Osteoblast (primary cell): ENCODE measurements at regions not wholly inside any gene's neighbourhood (a gene's known extent, or its start where the extent isn't known, plus 50 kb on each side); places are given as distances from the start of the nearest gene placed in this dataset.

Experiments
- DNase-seq: peaks from one replicate; pipeline ENCODE4 v3.0.0; 2011; ENCODE audit warnings: low spot score, mixed read lengths; ENCODE audit not compliant: insufficient read length; ENCODE audit errors: missing footprints
- H2AFZ ChIP-seq: 2 replicates; pipeline ENCODE4 v1.6.0; 2011; ENCODE audit warnings: mild to moderate bottlenecking, low read length
- H3K27ac ChIP-seq: 2 replicates; pipeline ENCODE4 v1.5.1; 2011; ENCODE audit warnings: mild to moderate bottlenecking, low read depth, low read length, moderate library complexity
- H3K27me3 ChIP-seq: 2 replicates; pipeline ENCODE4 v1.6.0; 2012; ENCODE audit warnings: mild to moderate bottlenecking, control low read depth, inconsistent platforms, low read length, moderate library complexity; ENCODE audit not compliant: insufficient read depth
- H3K36me3 ChIP-seq: 2 replicates; pipeline ENCODE4 v1.5.1; 2011; ENCODE audit warnings: mild to moderate bottlenecking, low read length, control low read depth, moderate library complexity; ENCODE audit not compliant: insufficient read depth
- H3K4me1 ChIP-seq: 2 replicates; pipeline ENCODE4 v1.5.1; 2011; ENCODE audit warnings: mild to moderate bottlenecking, low read length, control low read depth, moderate library complexity; ENCODE audit not compliant: insufficient read depth
- H3K4me2 ChIP-seq: 2 replicates; pipeline ENCODE4 v1.6.0; 2011; ENCODE audit warnings: mild to moderate bottlenecking, low read length; ENCODE audit not compliant: insufficient read depth
- H3K4me3 ChIP-seq: fragments of 200-600 bp; sonication (generic); 3 replicates; pipeline ENCODE4 v1.5.1; 2012; ENCODE audit warnings: mild to moderate bottlenecking, low read length, inconsistent platforms; ENCODE audit not compliant: insufficient read depth
- H3K79me2 ChIP-seq: 2 replicates; pipeline ENCODE4 v1.6.0; 2012; ENCODE audit warnings: mild to moderate bottlenecking, low read length, control low read depth, inconsistent platforms; ENCODE audit not compliant: insufficient read depth
- H3K9me3 ChIP-seq: 2 replicates; pipeline ENCODE4 v1.5.1; 2011; ENCODE audit warnings: low read depth, low read length, control low read depth
- H4K20me1 ChIP-seq: 2 replicates; pipeline ENCODE4 v1.6.0; 2012; ENCODE audit warnings: mild to moderate bottlenecking, low read length, control low read depth; ENCODE audit not compliant: insufficient read depth
- TF ChIP-seq, protein P1 (sequence below): IDR thresholded peaks from 2 replicates; pipeline ENCODE4 v1.5.1; 2011; ENCODE audit warnings: mild to moderate bottlenecking, low read depth, low read length, moderate library complexity; ENCODE audit errors: extremely low read depth

DNA sequence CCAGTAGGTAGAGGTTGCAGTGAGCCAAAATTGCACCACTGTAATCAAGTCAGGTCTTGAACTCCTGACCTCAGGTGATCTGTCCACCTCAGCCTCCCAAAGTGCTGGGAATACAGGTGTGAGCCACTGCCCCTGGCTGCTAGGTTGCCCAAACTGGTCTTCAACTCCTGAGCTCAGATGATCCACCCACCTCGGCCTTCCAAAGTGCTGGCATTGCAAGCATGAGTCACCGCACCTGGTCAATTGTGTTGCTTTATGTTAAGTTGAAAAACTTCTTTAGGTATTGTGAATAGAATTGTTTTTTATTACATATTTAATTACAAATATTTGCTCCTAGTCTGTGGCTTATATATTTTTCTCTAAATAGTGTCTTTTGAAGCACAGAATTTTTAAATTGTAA, 80.5 kb downstream of the PRKAB2 start:
- TF ChIP-seq, protein P1, sequence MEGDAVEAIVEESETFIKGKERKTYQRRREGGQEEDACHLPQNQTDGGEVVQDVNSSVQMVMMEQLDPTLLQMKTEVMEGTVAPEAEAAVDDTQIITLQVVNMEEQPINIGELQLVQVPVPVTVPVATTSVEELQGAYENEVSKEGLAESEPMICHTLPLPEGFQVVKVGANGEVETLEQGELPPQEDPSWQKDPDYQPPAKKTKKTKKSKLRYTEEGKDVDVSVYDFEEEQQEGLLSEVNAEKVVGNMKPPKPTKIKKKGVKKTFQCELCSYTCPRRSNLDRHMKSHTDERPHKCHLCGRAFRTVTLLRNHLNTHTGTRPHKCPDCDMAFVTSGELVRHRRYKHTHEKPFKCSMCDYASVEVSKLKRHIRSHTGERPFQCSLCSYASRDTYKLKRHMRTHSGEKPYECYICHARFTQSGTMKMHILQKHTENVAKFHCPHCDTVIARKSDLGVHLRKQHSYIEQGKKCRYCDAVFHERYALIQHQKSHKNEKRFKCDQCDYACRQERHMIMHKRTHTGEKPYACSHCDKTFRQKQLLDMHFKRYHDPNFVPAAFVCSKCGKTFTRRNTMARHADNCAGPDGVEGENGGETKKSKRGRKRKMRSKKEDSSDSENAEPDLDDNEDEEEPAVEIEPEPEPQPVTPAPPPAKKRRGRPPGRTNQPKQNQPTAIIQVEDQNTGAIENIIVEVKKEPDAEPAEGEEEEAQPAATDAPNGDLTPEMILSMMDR = no peak
- H3K79me2 ChIP-seq = no peaks in the 10 kb centered on the region
- no peak for DNase-seq
- H3K4me2 ChIP-seq = no peak overlapping the region
- no peaks in the 10 kb centered on the region for H3K36me3 ChIP-seq
- H3K27me3 ChIP-seq = peaks cover 6% of the 10 kb centered on the region
- H4K20me1 ChIP-seq = no peaks in the 10 kb centered on the region
- no peaks in the 10 kb centered on the region for H3K4me1 ChIP-seq
- H3K4me3 ChIP-seq = no peak overlapping the region
- H3K27ac ChIP-seq = no peak overlapping the region
- no peaks in the 10 kb centered on the region for H3K9me3 ChIP-seq
- no peak overlapping the region for H2AFZ ChIP-seq

- no peak overlapping the region for H3K4me3 ChIP-seq
- H3K36me3 ChIP-seq = no peaks in the 10 kb centered on the region
- no peak for DNase-seq
- TF ChIP-seq, protein P1 = no peak
- no peak overlapping the region for H2AFZ ChIP-seq
- no peaks in the 10 kb centered on the region for H3K9me3 ChIP-seq
- H3K27ac ChIP-seq = no peak overlapping the region
- H3K79me2 ChIP-seq = no peaks in the 10 kb centered on the region
- no peak overlapping the region for H3K4me2 ChIP-seq
- H4K20me1 ChIP-seq = no peaks in the 10 kb centered on the region
- H3K4me1 ChIP-seq = peaks cover 7% of the 10 kb centered on the region
- peaks cover 9% of the 10 kb centered on the region for H3K27me3 ChIP-seq
Observed at GRCh38 chr1:147089457-147089856, 82.8 kb downstream of the PRKAB2 start.

- DNase-seq = no peak
- no peaks in the 10 kb centered on the region for H3K36me3 ChIP-seq
- TF ChIP-seq, protein P1 = no peak
Observed at GRCh38 chr1:147086129-147086528, 86.1 kb downstream of the PRKAB2 start.

GRCh38 chr1:147084273-147085096, 87.8 kb downstream of the PRKAB2 start:
- Histone ChIP-seq H3K36me3 (no peaks in the 10 kb centered on the region), H3K9me3 (no peaks in the 10 kb centered on the region), H3K27me3 (peaks cover 44% of the 10 kb centered on the region), H3K4me1 (peaks cover 12% of the 10 kb centered on the region), H3K27ac (peak overlapping the region; percentile 93), H4K20me1 (no peaks in the 10 kb centered on the region), H3K4me2 (peak overlapping the region; percentile 93), H3K79me2 (no peaks in the 10 kb centered on the region), H2AFZ (peak overlapping the region; percentile 96), H3K4me3 (peak overlapping the region; percentile 77)
- TF ChIP-seq, protein P1 = no peak
- peak; percentile 94 for DNase-seq

More at GRCh38 chr1:147086129-147086528, 86.1 kb downstream of the PRKAB2 start:
- H2AFZ ChIP-seq = no peak overlapping the region
- H3K79me2 ChIP-seq = no peaks in the 10 kb centered on the region
- no peak overlapping the region for H3K4me3 ChIP-seq
- H4K20me1 ChIP-seq = no peaks in the 10 kb centered on the region
- H3K27ac ChIP-seq = no peak overlapping the region
- peaks cover 28% of the 10 kb centered on the region for H3K27me3 ChIP-seq
- H3K4me2 ChIP-seq = no peak overlapping the region
- H3K9me3 ChIP-seq = no peaks in the 10 kb centered on the region
- peaks cover 12% of the 10 kb centered on the region for H3K4me1 ChIP-seq
